ENCODE measurements at regions not wholly inside any gene's neighbourhood (a gene's known extent, or its start where the extent isn't known, plus 50 kb on each side); places are given as distances from the start of the nearest gene placed in this dataset.

GRCh38 chr7:15033039-15033438, 130.5 kb upstream of the DGKB start:
- no peaks in the 10 kb centered on the region for H3K4me1 Mint-ChIP-seq
- H3K9me3 Mint-ChIP-seq = no peaks in the 10 kb centered on the region
- DNase-seq = no peak
- H3K36me3 Mint-ChIP-seq = no peaks in the 10 kb centered on the region
- CTCF ChIA-PET = no interaction called here
- H3K27me3 Mint-ChIP-seq = no peaks in the 10 kb centered on the region
- H3K4me3 Mint-ChIP-seq = no peak overlapping the region
- H3K27ac Mint-ChIP-seq = no peak overlapping the region

GRCh38 chr7:15018981-15019380, 116.4 kb upstream of the DGKB start:
- Mint-ChIP-seq H3K27me3 (no peaks in the 10 kb centered on the region), H3K36me3 (no peaks in the 10 kb centered on the region), H3K4me1 (no peaks in the 10 kb centered on the region), H3K9me3 (no peaks in the 10 kb centered on the region), H3K27ac (no peak overlapping the region), H3K4me3 (no peak overlapping the region)
- DNase-seq = no peak
- CTCF ChIA-PET = no interaction called here

- DNase-seq = no peak
- H3K4me1 Mint-ChIP-seq = no peaks in the 10 kb centered on the region
- CTCF ChIA-PET = interaction anchor here (0.6 to 1.7 kb wide), 5 partner anchors 9 to 319 kb away, joined by 3 to 7 read pairs (median 3); no protein-coding TSS in a partner anchor
- no peaks in the 10 kb centered on the region for H3K36me3 Mint-ChIP-seq
- H3K9me3 Mint-ChIP-seq = peaks cover 1% of the 10 kb centered on the region
- H3K27ac Mint-ChIP-seq = no peak overlapping the region
- H3K4me3 Mint-ChIP-seq = no peak overlapping the region
- no peaks in the 10 kb centered on the region for H3K27me3 Mint-ChIP-seq
Measured at GRCh38 chr7:15016766-15017165, 114.2 kb upstream of the DGKB start.

GRCh38 chr7:15016315-15016667, 113.7 kb upstream of the DGKB start:
- no peak overlapping the region for H3K27ac Mint-ChIP-seq
- no peak overlapping the region for H3K4me3 Mint-ChIP-seq
- H3K9me3 Mint-ChIP-seq = peaks cover 1% of the 10 kb centered on the region
- DNase-seq = no peak
- CTCF ChIA-PET = interaction anchor here (0.6 to 1.7 kb wide), 6 partner anchors 9 to 1054 kb away, joined by 3 to 7 read pairs (median 3); no protein-coding TSS in a partner anchor
- H3K27me3 Mint-ChIP-seq = no peaks in the 10 kb centered on the region
- no peaks in the 10 kb centered on the region for H3K4me1 Mint-ChIP-seq
- H3K36me3 Mint-ChIP-seq = no peaks in the 10 kb centered on the region

- Mint-ChIP-seq H3K9me3 (peaks cover 1% of the 10 kb centered on the region), H3K27ac (no peak overlapping the region), H3K36me3 (no peaks in the 10 kb centered on the region), H3K4me1 (no peaks in the 10 kb centered on the region), H3K27me3 (no peaks in the 10 kb centered on the region), H3K4me3 (no peak overlapping the region)
- CTCF ChIA-PET = interaction anchor here (0.6 to 1.7 kb wide), 6 partner anchors 10 to 1055 kb away, joined by 3 to 7 read pairs (median 3); no protein-coding TSS in a partner anchor
- DNase-seq = no peak
Measured at GRCh38 chr7:15015545-15016314, 113.2 kb upstream of the DGKB start.

GRCh38 chr7:15012135-15012534, 109.6 kb upstream of the DGKB start:
- DNase-seq = no peak
- Mint-ChIP-seq H3K27me3 (no peaks in the 10 kb centered on the region), H3K9me3 (peaks cover 1% of the 10 kb centered on the region), H3K4me1 (no peaks in the 10 kb centered on the region), H3K27ac (no peak overlapping the region), H3K36me3 (no peaks in the 10 kb centered on the region), H3K4me3 (no peak overlapping the region)
- CTCF ChIA-PET = no interaction called here

- Mint-ChIP-seq H3K36me3 (no peaks in the 10 kb centered on the region), H3K4me3 (no peak overlapping the region), H3K4me1 (no peaks in the 10 kb centered on the region), H3K27ac (no peak overlapping the region), H3K9me3 (peaks cover 1% of the 10 kb centered on the region), H3K27me3 (no peaks in the 10 kb centered on the region)
- CTCF ChIA-PET = no interaction called here
- no peak for DNase-seq
Measured at GRCh38 chr7:15011289-15011688, 108.7 kb upstream of the DGKB start.

- Mint-ChIP-seq H3K27ac (no peak overlapping the region), H3K27me3 (no peaks in the 10 kb centered on the region), H3K36me3 (no peaks in the 10 kb centered on the region), H3K9me3 (no peaks in the 10 kb centered on the region), H3K4me3 (no peak overlapping the region), H3K4me1 (no peaks in the 10 kb centered on the region)
- CTCF ChIA-PET = no interaction called here
- DNase-seq = no peak
Measured at GRCh38 chr7:15007507-15007906, 105.0 kb upstream of the DGKB start.

- Mint-ChIP-seq H3K4me1 (no peaks in the 10 kb centered on the region), H3K4me3 (no peak overlapping the region), H3K27me3 (no peaks in the 10 kb centered on the region), H3K9me3 (no peaks in the 10 kb centered on the region), H3K27ac (no peak overlapping the region), H3K36me3 (no peaks in the 10 kb centered on the region)
- no peak for DNase-seq
- CTCF ChIA-PET = interaction anchor here (1.4 kb wide), 1 partner anchor 10 kb away, joined by 7 read pairs; no protein-coding TSS in a partner anchor
Measured at GRCh38 chr7:15005672-15006071, 103.1 kb upstream of the DGKB start.

GRCh38 chr7:15000157-15000556, 97.6 kb upstream of the DGKB start:
- H3K4me3 Mint-ChIP-seq = no peak overlapping the region
- no peak for DNase-seq
- CTCF ChIA-PET = no interaction called here
- no peaks in the 10 kb centered on the region for H3K27me3 Mint-ChIP-seq
- no peaks in the 10 kb centered on the region for H3K36me3 Mint-ChIP-seq
- H3K4me1 Mint-ChIP-seq = no peaks in the 10 kb centered on the region
- H3K9me3 Mint-ChIP-seq = no peaks in the 10 kb centered on the region
- no peak overlapping the region for H3K27ac Mint-ChIP-seq

- Mint-ChIP-seq H3K4me1 (no peaks in the 10 kb centered on the region), H3K4me3 (no peak overlapping the region), H3K27ac (no peak overlapping the region), H3K27me3 (no peaks in the 10 kb centered on the region), H3K36me3 (no peaks in the 10 kb centered on the region), H3K9me3 (no peaks in the 10 kb centered on the region)
- CTCF ChIA-PET = no interaction called here
- no peak for DNase-seq
Measured at GRCh38 chr7:14999331-14999730, 96.8 kb upstream of the DGKB start.

- Mint-ChIP-seq H3K4me3 (no peak overlapping the region), H3K36me3 (no peaks in the 10 kb centered on the region), H3K4me1 (no peaks in the 10 kb centered on the region), H3K9me3 (no peaks in the 10 kb centered on the region), H3K27me3 (no peaks in the 10 kb centered on the region), H3K27ac (no peak overlapping the region)
- no peak for DNase-seq
- CTCF ChIA-PET = no interaction called here
Measured at GRCh38 chr7:14995774-14996173, 93.2 kb upstream of the DGKB start.

GRCh38 chr7:14988941-14989340, 86.4 kb upstream of the DGKB start:
- Mint-ChIP-seq H3K4me3 (no peak overlapping the region), H3K36me3 (no peaks in the 10 kb centered on the region), H3K27ac (no peak overlapping the region), H3K9me3 (peaks cover 5% of the 10 kb centered on the region), H3K27me3 (no peaks in the 10 kb centered on the region), H3K4me1 (no peaks in the 10 kb centered on the region)
- no peak for DNase-seq
- CTCF ChIA-PET = no interaction called here

GRCh38 chr7:14978687-14979086, 76.1 kb upstream of the DGKB start:
- Mint-ChIP-seq H3K27ac (no peak overlapping the region), H3K4me3 (no peak overlapping the region), H3K27me3 (no peaks in the 10 kb centered on the region), H3K36me3 (no peaks in the 10 kb centered on the region), H3K9me3 (peaks cover 13% of the 10 kb centered on the region), H3K4me1 (no peaks in the 10 kb centered on the region)
- DNase-seq = no peak
- CTCF ChIA-PET = no interaction called here

- peaks cover 5% of the 10 kb centered on the region for H3K9me3 Mint-ChIP-seq
- CTCF ChIA-PET = no interaction called here
- H3K27me3 Mint-ChIP-seq = no peaks in the 10 kb centered on the region
- no peak for DNase-seq
- no peaks in the 10 kb centered on the region for H3K36me3 Mint-ChIP-seq
- no peak overlapping the region for H3K27ac Mint-ChIP-seq
- H3K4me1 Mint-ChIP-seq = no peaks in the 10 kb centered on the region
- no peak overlapping the region for H3K4me3 Mint-ChIP-seq
Measured at GRCh38 chr7:14974688-14975087, 72.1 kb upstream of the DGKB start.

Data from activated naive CD4-positive, alpha-beta T cell treated with anti-CD3 and anti-CD28 coated beads, Interleukin-2, amount 10 ng/mL, durations not matched to agents 7 days and 5 days (primary cell).